ENCODE measurements at regions not wholly inside any gene's neighbourhood (a gene's known extent, or its start where the extent isn't known, plus 50 kb on each side); places are given as distances from the start of the nearest gene placed in this dataset.

- no peak overlapping the region for H3K27ac ChIP-seq
- intact Hi-C loops (cut with DNase I) = no loop called here
- H3K4me3 ChIP-seq = no peak overlapping the region
- H3K27me3 ChIP-seq (ENCODE audit: low read depth) = no peaks in the 10 kb centered on the region
- H3K36me3 ChIP-seq = no peaks in the 10 kb centered on the region
- no peaks in the 10 kb centered on the region for H3K4me1 ChIP-seq
- DNase-seq = no peak
- ATAC-seq = no peak
- H3K9me3 ChIP-seq = no peaks in the 10 kb centered on the region
- TF ChIP-seq CTCF (IDR thresholded peaks at IDR 0.05) = no peak
These were observed 118.3 kb upstream of the SEMA6D start for GRCh38 chr15:47598996-47599395.

- no peaks in the 10 kb centered on the region for H3K9me3 ChIP-seq
- TF ChIP-seq CTCF (IDR thresholded peaks at IDR 0.05) = no peak
- ATAC-seq = no peak
- intact Hi-C loops (cut with DNase I) = no loop called here
- H3K36me3 ChIP-seq = no peaks in the 10 kb centered on the region
- no peak overlapping the region for H3K4me3 ChIP-seq
- H3K27ac ChIP-seq = no peak overlapping the region
- H3K4me1 ChIP-seq = no peaks in the 10 kb centered on the region
- H3K27me3 ChIP-seq (ENCODE audit: low read depth) = no peaks in the 10 kb centered on the region
- no peak for DNase-seq
These were observed 117.5 kb upstream of the SEMA6D start for GRCh38 chr15:47599806-47600205.

GRCh38 chr15:47602121-47602520 is 115.2 kb upstream of the SEMA6D start:
- Histone ChIP-seq H3K27me3 (ENCODE audit: low read depth) (no peaks in the 10 kb centered on the region), H3K36me3 (no peaks in the 10 kb centered on the region), H3K4me3 (no peak overlapping the region), H3K4me1 (no peaks in the 10 kb centered on the region), H3K9me3 (no peaks in the 10 kb centered on the region), H3K27ac (no peak overlapping the region)
- ATAC-seq (no peak), DNase-seq (no peak)
- intact Hi-C loops (cut with DNase I) = no loop called here
- TF ChIP-seq CTCF (IDR thresholded peaks at IDR 0.05) = no peak

- Histone ChIP-seq H3K4me3 (no peak overlapping the region), H3K36me3 (no peaks in the 10 kb centered on the region), H3K9me3 (no peaks in the 10 kb centered on the region), H3K27ac (no peak overlapping the region), H3K27me3 (ENCODE audit: low read depth) (no peaks in the 10 kb centered on the region), H3K4me1 (no peaks in the 10 kb centered on the region)
- ATAC-seq (no peak), DNase-seq (no peak)
- intact Hi-C loops (cut with DNase I) = no loop called here
- no peak for TF ChIP-seq CTCF (IDR thresholded peaks at IDR 0.05)
These were observed 114.3 kb upstream of the SEMA6D start for GRCh38 chr15:47603026-47603425.

GRCh38 chr15:47607695-47608094 is 109.6 kb upstream of the SEMA6D start:
- DNase-seq (no peak), ATAC-seq (no peak)
- Histone ChIP-seq H3K27me3 (ENCODE audit: low read depth) (no peaks in the 10 kb centered on the region), H3K36me3 (no peaks in the 10 kb centered on the region), H3K4me3 (no peak overlapping the region), H3K9me3 (no peaks in the 10 kb centered on the region), H3K4me1 (no peaks in the 10 kb centered on the region), H3K27ac (no peak overlapping the region)
- intact Hi-C loops (cut with DNase I) = no loop called here
- no peak for TF ChIP-seq CTCF (IDR thresholded peaks at IDR 0.05)

GRCh38 chr15:47609693-47610092 is 107.6 kb upstream of the SEMA6D start:
- H3K27ac ChIP-seq = no peak overlapping the region
- no peaks in the 10 kb centered on the region for H3K36me3 ChIP-seq
- no peaks in the 10 kb centered on the region for H3K27me3 ChIP-seq (ENCODE audit: low read depth)
- H3K4me1 ChIP-seq = no peaks in the 10 kb centered on the region
- H3K9me3 ChIP-seq = no peaks in the 10 kb centered on the region
- ATAC-seq = no peak
- intact Hi-C loops (cut with DNase I) = no loop called here
- no peak for DNase-seq
- H3K4me3 ChIP-seq = no peak overlapping the region
- no peak for TF ChIP-seq CTCF (IDR thresholded peaks at IDR 0.05)

Measured in lower lobe of right lung (tissue), 2 donors.